ACHN (cell line): ENCODE measurements at regions not wholly inside any gene's neighbourhood (a gene's known extent, or its start where the extent isn't known, plus 50 kb on each side); places are given as distances from the start of the nearest gene placed in this dataset.
"Not testable (repeated sequence)": the region's sequence is repeated elsewhere in the genome, so short reads cannot be mapped to it uniquely, and the experiment has no call there.

Experiments used
- DNase-seq: peaks from one replicate; pipeline ENCODE4 v3.0.0-alpha.2; 2015
- in situ Hi-C: cut with HindIII; loops from 2 replicates; pipeline ENCODE4 v1.10.0; 2017; ENCODE audit warnings: low sequenced_read_pairs, low pct_ligation_motif_present, low pct_unique_long_range_greater_than_20kb

- in situ Hi-C loops = no loop called here
- DNase-seq = no peak
Observed at GRCh38 chr18:60905699-60906098, 427.5 kb upstream of the CDH20 start.

- no peak for DNase-seq
- in situ Hi-C loops = no loop called here
Observed at GRCh38 chr18:60910534-60910933, 422.7 kb upstream of the CDH20 start.

- DNase-seq = no peak
- in situ Hi-C loops = no loop called here
Observed at GRCh38 chr18:60911504-60911903, 421.7 kb upstream of the CDH20 start.

GRCh38 chr18:60915160-60915559 lies 418.1 kb upstream of the CDH20 start:
- no peak for DNase-seq
- in situ Hi-C loops = no loop called here

DNA sequence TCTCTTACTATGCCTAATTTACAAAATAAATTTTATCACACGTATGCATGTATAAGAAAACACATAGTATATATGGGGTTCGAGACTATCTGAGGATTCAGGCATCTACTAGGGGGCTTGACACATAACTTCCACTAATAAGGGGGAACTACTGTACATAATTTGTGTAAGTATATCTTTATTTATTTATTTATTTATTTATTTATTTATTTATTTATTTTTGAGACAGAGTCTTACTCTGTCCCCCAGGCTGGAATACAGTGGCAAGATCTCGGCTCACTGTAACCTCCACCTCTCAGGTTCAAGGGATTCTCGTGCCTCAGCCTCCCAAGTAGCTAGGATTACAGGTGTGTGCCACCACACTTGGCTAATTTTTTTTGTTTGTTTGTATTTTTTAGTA lies 414.4 kb upstream of the CDH20 start:
- in situ Hi-C loops, DNase-seq: not testable (repeated sequence)

- in situ Hi-C loops = no loop called here
- DNase-seq = no peak
Observed at GRCh38 chr18:60925892-60926291, 407.3 kb upstream of the CDH20 start.

DNA sequence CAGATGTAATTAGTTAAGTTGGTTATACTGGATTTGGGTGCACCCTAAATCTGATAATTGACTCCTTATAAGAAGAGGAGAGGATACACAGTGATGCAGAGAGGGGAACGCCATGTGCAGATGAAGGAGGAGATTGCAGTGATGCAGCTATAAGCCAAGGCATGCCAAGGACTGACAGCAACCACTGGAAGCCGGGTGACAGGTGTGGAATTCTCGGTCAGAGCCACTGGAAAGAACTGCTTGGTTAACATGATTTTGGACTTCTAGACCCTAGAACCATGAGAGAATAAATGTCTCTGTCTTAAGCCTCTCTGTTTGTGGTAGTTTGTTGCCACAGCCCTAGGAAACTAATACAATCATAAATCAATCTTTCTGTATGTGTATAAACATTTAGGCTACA lies 403.3 kb upstream of the CDH20 start:
- no peak for DNase-seq
- in situ Hi-C loops = no loop called here

DNA sequence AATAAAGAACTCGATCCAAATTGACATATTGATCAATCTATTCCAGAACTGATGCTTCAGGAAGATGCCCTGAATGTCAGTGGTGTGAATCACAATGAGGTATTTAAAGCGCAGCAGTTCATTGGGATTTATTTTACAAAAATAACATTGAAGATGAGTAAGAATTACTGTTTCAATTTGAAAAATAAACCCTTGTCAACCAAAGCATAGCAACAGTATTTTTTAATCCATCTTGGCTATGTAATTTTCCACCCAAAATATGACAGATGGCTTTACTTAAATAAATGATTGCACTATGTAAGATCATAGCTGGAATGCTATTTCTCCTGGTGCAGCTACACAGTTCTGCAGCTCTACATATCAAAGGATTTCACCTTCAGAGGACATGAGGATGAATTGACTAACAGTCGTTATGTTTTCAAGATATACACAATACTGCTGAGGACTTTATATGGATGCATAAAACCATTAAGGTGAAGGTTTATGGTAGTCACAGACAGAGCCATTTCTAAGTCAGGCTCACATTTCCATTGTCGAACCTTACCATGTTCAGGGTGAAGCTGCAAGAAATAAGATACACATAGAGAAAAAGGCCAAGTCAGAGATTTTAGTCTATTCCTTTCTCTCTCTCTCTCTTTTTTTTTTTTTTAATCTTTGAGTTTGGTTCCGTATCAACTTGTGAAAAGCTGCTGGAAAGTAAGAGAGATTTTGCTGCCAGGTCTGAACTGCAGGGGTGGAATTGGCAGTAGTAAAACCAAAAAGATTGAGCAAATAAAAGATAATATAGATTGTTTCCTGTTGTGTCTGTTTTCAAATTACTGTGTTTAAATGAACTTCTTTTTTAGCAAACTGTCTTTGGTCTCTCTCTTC lies 398.0 kb upstream of the CDH20 start:
- in situ Hi-C loops = no loop called here
- no peak for DNase-seq

DNA sequence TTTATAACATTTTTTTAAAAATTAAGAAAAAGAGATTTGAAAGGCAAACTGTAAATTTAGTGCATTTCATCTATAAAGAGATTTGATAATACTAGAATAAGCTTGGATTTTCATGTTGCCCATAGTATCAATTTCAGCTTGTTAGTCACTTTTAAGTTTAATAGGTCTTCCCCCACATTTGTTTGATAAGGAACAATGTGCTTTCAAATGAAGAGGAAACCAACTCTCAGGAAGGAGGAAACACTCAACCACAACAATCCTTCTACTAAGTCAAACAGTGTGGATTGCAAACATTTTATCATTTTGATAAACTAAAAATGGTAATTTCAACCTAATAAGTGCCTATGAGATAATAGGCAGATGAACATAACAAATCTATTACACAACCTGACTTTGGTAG lies 397.1 kb upstream of the CDH20 start:
- in situ Hi-C loops = no loop called here
- no peak for DNase-seq

DNA sequence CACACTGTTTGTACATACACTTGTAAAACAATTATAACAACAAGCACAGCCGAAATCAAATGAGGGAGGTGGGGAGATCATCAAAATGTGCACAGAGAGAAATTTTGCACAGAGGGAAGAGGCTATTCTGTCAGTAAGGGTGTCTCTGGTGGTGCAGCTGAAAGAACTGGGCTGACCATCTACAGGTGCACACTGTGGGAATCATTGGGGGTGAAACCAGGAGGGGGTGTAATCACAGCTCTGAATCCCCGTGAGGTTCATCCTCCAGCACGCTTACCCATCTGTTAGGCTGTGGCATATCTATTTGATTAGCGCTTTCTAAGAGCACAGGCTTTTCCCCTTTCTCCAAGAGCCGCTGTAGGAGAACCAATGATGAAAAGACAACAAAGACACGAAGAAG lies 389.9 kb upstream of the CDH20 start:
- in situ Hi-C loops = no loop called here
- DNase-seq = no peak

DNA sequence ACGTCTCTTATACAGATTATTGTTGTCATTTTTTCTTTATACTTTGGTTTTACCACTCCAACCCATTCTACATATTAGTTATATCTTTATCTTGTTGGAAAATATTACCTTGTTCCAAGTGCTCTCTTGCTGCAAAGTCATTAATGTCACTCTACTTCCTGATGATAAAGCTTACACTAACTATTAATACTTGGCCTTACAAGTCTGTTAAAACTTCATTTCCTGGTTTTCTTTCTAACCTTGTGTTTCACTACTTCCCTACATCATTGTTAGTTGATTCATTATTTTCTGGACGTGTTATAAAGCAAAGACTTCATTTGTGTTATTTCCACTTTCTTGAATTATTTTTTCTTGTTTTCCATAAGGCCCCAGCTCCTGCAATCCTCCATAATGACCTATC lies 382.6 kb upstream of the CDH20 start:
- in situ Hi-C loops = no loop called here
- no peak for DNase-seq

- in situ Hi-C loops = no loop called here
- no peak for DNase-seq
Observed at GRCh38 chr18:60951091-60951490, 382.1 kb upstream of the CDH20 start.

GRCh38 chr18:60962625-60963024 lies 370.6 kb upstream of the CDH20 start:
- DNase-seq = no peak
- in situ Hi-C loops = no loop called here

- no peak for DNase-seq
- in situ Hi-C loops = no loop called here
Observed at GRCh38 chr18:60965856-60966255, 367.4 kb upstream of the CDH20 start.

- no peak for DNase-seq
- in situ Hi-C loops = no loop called here
Observed at GRCh38 chr18:60966876-60967275, 366.4 kb upstream of the CDH20 start.

DNA sequence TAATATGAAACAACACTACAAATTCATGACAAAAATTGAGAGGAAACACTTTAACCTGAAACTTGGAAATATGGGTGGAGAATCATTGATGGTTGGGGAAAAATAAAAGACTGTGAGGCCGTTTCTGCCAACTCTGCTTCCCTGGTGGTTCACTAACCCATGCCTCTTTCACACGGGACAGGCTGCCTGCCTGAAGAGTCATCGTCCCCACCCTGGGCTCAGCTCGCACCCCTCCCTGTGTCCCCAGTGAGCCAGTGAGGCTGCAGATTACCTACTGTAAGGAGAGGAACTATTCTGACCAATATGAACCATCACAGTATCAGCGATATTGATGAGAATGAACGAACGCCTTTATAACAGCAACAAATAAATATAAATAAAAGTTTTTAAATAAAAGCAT lies 357.8 kb upstream of the CDH20 start:
- in situ Hi-C loops = no loop called here

DNA sequence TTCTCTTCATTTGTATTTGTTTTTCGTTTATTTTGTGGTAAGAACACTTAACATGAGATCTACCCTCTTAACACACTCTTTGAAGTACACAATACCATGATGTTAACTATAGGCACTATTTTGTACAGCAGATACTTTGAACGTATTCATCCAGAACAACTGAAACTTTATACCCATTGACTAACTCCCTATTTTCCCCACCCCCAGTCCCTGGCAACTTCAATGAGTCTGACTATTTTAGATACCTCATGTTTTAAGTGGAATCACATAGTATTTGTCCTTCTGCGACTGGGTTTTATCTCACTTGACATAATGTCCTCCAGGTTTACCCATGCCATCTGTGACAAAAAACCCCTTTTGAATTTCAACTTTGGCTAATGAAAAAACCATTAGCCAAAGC lies 356.3 kb upstream of the CDH20 start:
- in situ Hi-C loops = no loop called here
- DNase-seq = no peak

More for the DNA sequence above, 357.8 kb upstream of the CDH20 start:
- DNase-seq = no peak

DNA sequence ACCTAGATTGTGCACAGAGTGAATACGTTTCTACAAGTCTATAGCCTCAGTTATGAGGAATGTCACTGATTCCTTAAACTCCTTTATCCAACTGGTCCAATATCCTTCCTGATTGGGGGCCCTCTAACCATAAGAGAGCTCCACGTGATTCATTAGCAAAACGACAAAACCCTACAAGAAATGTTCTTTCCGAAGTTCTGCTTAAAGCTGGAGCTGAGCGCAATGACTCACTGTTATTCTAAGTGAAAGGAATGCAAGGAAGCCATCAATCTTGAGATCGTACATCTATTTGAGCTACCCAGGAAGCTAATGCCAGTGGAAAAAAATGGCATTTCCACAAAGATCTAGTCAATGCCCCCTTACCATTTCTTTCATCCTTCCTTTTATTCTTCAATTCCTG lies 354.9 kb upstream of the CDH20 start:
- in situ Hi-C loops = no loop called here
- no peak for DNase-seq

GRCh38 chr18:60980422-60981005 lies 352.7 kb upstream of the CDH20 start:
- in situ Hi-C loops = no loop called here
- no peak for DNase-seq

- in situ Hi-C loops = no loop called here
- no peak for DNase-seq
Observed at GRCh38 chr18:60981682-60982328, 351.4 kb upstream of the CDH20 start.
